ENCODE measurements at regions not wholly inside any gene's neighbourhood (a gene's known extent, or its start where the extent isn't known, plus 50 kb on each side); places are given as distances from the start of the nearest gene placed in this dataset.

GRCh38 chr10:84605802-84606201, 277.4 kb downstream of the CCSER2 start:
- no peak for TF ChIP-seq GATA2 (IDR thresholded peaks at IDR 0.05; ENCODE audit: low read depth, low read length)
- TF ChIP-seq GATA3 (IDR thresholded peaks at IDR 0.05; ENCODE audit: low read depth, low read length): no peak
